ENCODE measurements at regions not wholly inside any gene's neighbourhood (a gene's known extent, or its start where the extent isn't known, plus 50 kb on each side); places are given as distances from the start of the nearest gene placed in this dataset.

- ChIA-PET POLR2A (no interaction called here), CTCF (no interaction called here)
- Mint-ChIP-seq H3K27ac (no peak overlapping the region), H3K4me1 (no peaks in the 10 kb centered on the region), H3K9me3 (peaks cover 0 to 5% (median 2%) of the 10 kb centered on the region in 3 donors), H3K36me3 (peaks cover 5% of the 10 kb centered on the region), H3K27me3 (peaks cover 37 to 56% of the 10 kb centered on the region in 2 donors), H3K4me3 (no peak overlapping the region)
- Histone ChIP-seq H3K9me3 (no peaks in the 10 kb centered on the region), H3K27me3 (replicated peaks in 1 of 2; ENCODE audit: control insufficient read depth in 2 of 2, extremely low read depth in 1 of 2, insufficient read depth in 2 of 2, low read length in 1 of 2) (peaks cover 0 to 49% of the 10 kb centered on the region in 2 experiments), H3K27ac (ENCODE audit: low read length) (no peak overlapping the region), H3K4me1 (ENCODE audit: control insufficient read depth in 1 of 2, extremely low read depth in 1 of 2, insufficient read depth in 2 of 2, low read length in 2 of 2) (no peaks in the 10 kb centered on the region), H3K36me3 (ENCODE audit: control insufficient read depth in 2 of 2, extremely low read depth in 1 of 2, insufficient read depth in 1 of 2, low read length in 1 of 2) (no peaks in the 10 kb centered on the region), H3K4me3 (ENCODE audit: control insufficient read depth in 1 of 2, extremely low read depth in 1 of 2, low read length in 1 of 2) (no peak overlapping the region)
- ATAC-seq (replicated peaks in 1 of 4), result no peak
- no peak for DNase-seq
- WGBS (ENCODE audit: insufficient coverage), result 0% methylated on average over 2 of the region's 7 CpGs
Observed at GRCh38 chr5:176711883-176712282, 64.6 kb downstream of the TSPAN17 start.

GRCh38 chr5:176712546-176713304 is 65.4 kb downstream of the TSPAN17 start:
- Histone ChIP-seq H3K9me3 (no peaks in the 10 kb centered on the region), H3K4me1 (ENCODE audit: control insufficient read depth in 1 of 2, extremely low read depth in 1 of 2, insufficient read depth in 2 of 2, low read length in 2 of 2) (no peaks in the 10 kb centered on the region), H3K4me3 (ENCODE audit: control insufficient read depth in 1 of 2, extremely low read depth in 1 of 2, low read length in 1 of 2) (no peak overlapping the region), H3K36me3 (ENCODE audit: control insufficient read depth in 2 of 2, extremely low read depth in 1 of 2, insufficient read depth in 1 of 2, low read length in 1 of 2) (no peaks in the 10 kb centered on the region), H3K27me3 (replicated peaks in 1 of 2; ENCODE audit: control insufficient read depth in 2 of 2, extremely low read depth in 1 of 2, insufficient read depth in 2 of 2, low read length in 1 of 2) (peaks cover 0 to 57% of the 10 kb centered on the region in 2 experiments), H3K27ac (ENCODE audit: low read length) (no peak overlapping the region)
- H3K27me3 Mint-ChIP-seq, result peaks cover 37 to 63% of the 10 kb centered on the region in 2 donors
- no peak overlapping the region for H3K4me3 Mint-ChIP-seq
- 28% methylated on average over 14 of the region's 17 CpGs for WGBS (ENCODE audit: insufficient coverage)
- CTCF ChIA-PET, result no interaction called here
- DNase-seq (no peak), ATAC-seq (replicated peaks in 1 of 4) (no peak)
- POLR2A ChIA-PET, result no interaction called here
- H3K27ac Mint-ChIP-seq, result no peak overlapping the region
- peaks cover 5% of the 10 kb centered on the region for H3K36me3 Mint-ChIP-seq
- H3K9me3 Mint-ChIP-seq, result peaks cover 0 to 5% (median 2%) of the 10 kb centered on the region in 3 donors
- H3K4me1 Mint-ChIP-seq, result no peaks in the 10 kb centered on the region

GRCh38 chr5:176713409-176713808 is 66.1 kb downstream of the TSPAN17 start:
- no peak overlapping the region for H3K4me3 Mint-ChIP-seq
- no CpG with 5 or more reads among the region's 6 CpGs for WGBS (ENCODE audit: insufficient coverage)
- no peaks in the 10 kb centered on the region for H3K9me3 ChIP-seq
- peaks cover 0 to 5% (median 2%) of the 10 kb centered on the region in 3 donors for H3K9me3 Mint-ChIP-seq
- peaks cover 5% of the 10 kb centered on the region for H3K36me3 Mint-ChIP-seq
- CTCF ChIA-PET, result no interaction called here
- POLR2A ChIA-PET, result no interaction called here
- DNase-seq, result no peak
- no peaks in the 10 kb centered on the region for H3K36me3 ChIP-seq (ENCODE audit: control insufficient read depth in 2 of 2, extremely low read depth in 1 of 2, insufficient read depth in 1 of 2, low read length in 1 of 2)
- H3K4me1 ChIP-seq (ENCODE audit: control insufficient read depth in 1 of 2, extremely low read depth in 1 of 2, insufficient read depth in 2 of 2, low read length in 2 of 2), result no peaks in the 10 kb centered on the region
- no peak overlapping the region for H3K4me3 ChIP-seq (ENCODE audit: control insufficient read depth in 1 of 2, extremely low read depth in 1 of 2, low read length in 1 of 2)
- ATAC-seq (replicated peaks in 1 of 4), result no peak
- peaks cover 39 to 69% of the 10 kb centered on the region in 2 donors for H3K27me3 Mint-ChIP-seq
- peaks cover 0 to 64% of the 10 kb centered on the region in 2 experiments for H3K27me3 ChIP-seq (replicated peaks in 1 of 2; ENCODE audit: control insufficient read depth in 2 of 2, extremely low read depth in 1 of 2, insufficient read depth in 2 of 2, low read length in 1 of 2)
- H3K27ac ChIP-seq (ENCODE audit: low read length), result no peak overlapping the region
- H3K4me1 Mint-ChIP-seq, result no peaks in the 10 kb centered on the region
- H3K27ac Mint-ChIP-seq, result no peak overlapping the region

GRCh38 chr5:176714067-176714466 is 66.8 kb downstream of the TSPAN17 start:
- Mint-ChIP-seq H3K9me3 (peaks cover 0 to 5% (median 2%) of the 10 kb centered on the region in 3 donors), H3K4me1 (no peaks in the 10 kb centered on the region), H3K36me3 (peaks cover 5% of the 10 kb centered on the region), H3K27me3 (peaks cover 43 to 76% of the 10 kb centered on the region in 2 donors), H3K27ac (no peak overlapping the region), H3K4me3 (no peak overlapping the region)
- no peak overlapping the region for H3K27ac ChIP-seq (ENCODE audit: low read length)
- 67% methylated on average over 4 of the region's 4 CpGs for WGBS (ENCODE audit: insufficient coverage)
- no peaks in the 10 kb centered on the region for H3K9me3 ChIP-seq
- POLR2A ChIA-PET, result no interaction called here
- no peak overlapping the region for H3K4me3 ChIP-seq (ENCODE audit: control insufficient read depth in 1 of 2, extremely low read depth in 1 of 2, low read length in 1 of 2)
- CTCF ChIA-PET, result interaction anchor here in 1 of 2 donors (0.6 kb wide), 1 partner anchor 1347 kb away, joined by 9 read pairs; no protein-coding TSS in a partner anchor
- H3K36me3 ChIP-seq (ENCODE audit: control insufficient read depth in 2 of 2, extremely low read depth in 1 of 2, insufficient read depth in 1 of 2, low read length in 1 of 2), result no peaks in the 10 kb centered on the region
- ATAC-seq (replicated peaks in 1 of 4) (no peak), DNase-seq (no peak)
- peaks cover 0 to 66% of the 10 kb centered on the region in 2 experiments for H3K27me3 ChIP-seq (replicated peaks in 1 of 2; ENCODE audit: control insufficient read depth in 2 of 2, extremely low read depth in 1 of 2, insufficient read depth in 2 of 2, low read length in 1 of 2)
- no peaks in the 10 kb centered on the region for H3K4me1 ChIP-seq (ENCODE audit: control insufficient read depth in 1 of 2, extremely low read depth in 1 of 2, insufficient read depth in 2 of 2, low read length in 2 of 2)

- H3K27me3 Mint-ChIP-seq, result peaks cover 39 to 68% of the 10 kb centered on the region in 2 donors
- peaks cover 0 to 5% (median 2%) of the 10 kb centered on the region in 3 donors for H3K9me3 Mint-ChIP-seq
- Histone ChIP-seq H3K27me3 (replicated peaks in 1 of 2; ENCODE audit: control insufficient read depth in 2 of 2, extremely low read depth in 1 of 2, insufficient read depth in 2 of 2, low read length in 1 of 2) (peaks cover 0 to 75% of the 10 kb centered on the region in 2 experiments), H3K4me1 (ENCODE audit: control insufficient read depth in 1 of 2, extremely low read depth in 1 of 2, insufficient read depth in 2 of 2, low read length in 2 of 2) (no peaks in the 10 kb centered on the region), H3K4me3 (ENCODE audit: control insufficient read depth in 1 of 2, extremely low read depth in 1 of 2, low read length in 1 of 2) (no peak overlapping the region), H3K36me3 (ENCODE audit: control insufficient read depth in 2 of 2, extremely low read depth in 1 of 2, insufficient read depth in 1 of 2, low read length in 1 of 2) (no peaks in the 10 kb centered on the region), H3K27ac (ENCODE audit: low read length) (no peak overlapping the region), H3K9me3 (no peaks in the 10 kb centered on the region)
- ChIA-PET CTCF (interaction anchor here in 1 of 2 donors (0.5 kb wide), 1 partner anchor 437 kb away, joined by 3 read pairs; no protein-coding TSS in a partner anchor), POLR2A (no interaction called here)
- H3K4me3 Mint-ChIP-seq, result no peak overlapping the region
- H3K36me3 Mint-ChIP-seq, result peaks cover 5% of the 10 kb centered on the region
- H3K27ac Mint-ChIP-seq, result no peak overlapping the region
- H3K4me1 Mint-ChIP-seq, result peaks cover 0 to 2% (median 0%) of the 10 kb centered on the region in 3 donors
- WGBS (ENCODE audit: insufficient coverage), result 65% methylated on average over 2 of the region's 4 CpGs
- no peak for ATAC-seq (replicated peaks in 1 of 4)
- DNase-seq, result no peak
Observed at GRCh38 chr5:176716320-176716719, 69.0 kb downstream of the TSPAN17 start.

- H3K4me3 Mint-ChIP-seq, result no peak overlapping the region
- Histone ChIP-seq H3K36me3 (ENCODE audit: control insufficient read depth in 2 of 2, extremely low read depth in 1 of 2, insufficient read depth in 1 of 2, low read length in 1 of 2) (no peaks in the 10 kb centered on the region), H3K9me3 (no peaks in the 10 kb centered on the region), H3K4me3 (ENCODE audit: control insufficient read depth in 1 of 2, extremely low read depth in 1 of 2, low read length in 1 of 2) (no peak overlapping the region), H3K27me3 (replicated peaks in 1 of 2; ENCODE audit: control insufficient read depth in 2 of 2, extremely low read depth in 1 of 2, insufficient read depth in 2 of 2, low read length in 1 of 2) (peaks cover 0 to 61% of the 10 kb centered on the region in 2 experiments), H3K27ac (ENCODE audit: low read length) (no peak overlapping the region), H3K4me1 (ENCODE audit: control insufficient read depth in 1 of 2, extremely low read depth in 1 of 2, insufficient read depth in 2 of 2, low read length in 2 of 2) (peaks cover 0 to 19% of the 10 kb centered on the region in 2 experiments)
- peaks cover 0 to 5% (median 0%) of the 10 kb centered on the region in 3 donors for H3K9me3 Mint-ChIP-seq
- peaks cover 2% of the 10 kb centered on the region for H3K36me3 Mint-ChIP-seq
- 44% methylated on average over 9 of the region's 14 CpGs for WGBS (ENCODE audit: insufficient coverage)
- DNase-seq, result no peak
- ChIA-PET CTCF (no interaction called here), POLR2A (no interaction called here)
- H3K27me3 Mint-ChIP-seq, result peaks cover 35 to 57% of the 10 kb centered on the region in 2 donors
- ATAC-seq (replicated peaks in 1 of 4), result no peak
- H3K27ac Mint-ChIP-seq, result no peak overlapping the region
- peaks cover 7 to 15% (median 13%) of the 10 kb centered on the region in 3 donors for H3K4me1 Mint-ChIP-seq
Observed at GRCh38 chr5:176719113-176719739, 71.9 kb downstream of the TSPAN17 start.

Data from T-cell (primary cell).